GM08714 (cell line): ENCODE measurements at regions not wholly inside any gene's neighbourhood (a gene's known extent, or its start where the extent isn't known, plus 50 kb on each side); places are given as distances from the start of the nearest gene placed in this dataset.
"Not testable (repeated sequence)": the region's sequence is repeated elsewhere in the genome, so short reads cannot be mapped to it uniquely, and the experiment has no call there.

ENCODE experiments used
- H3K4me3 ChIP-seq: fragments of 200-500 bp; sonication (Bioruptor generic); 2 replicates; pipeline ENCODE4 v1.5.1; 2014; ENCODE audit warnings: mild to moderate bottlenecking, low read length, inconsistent platforms
- ZNF274 ChIP-seq: IDR thresholded peaks from 2 replicates; pipeline ENCODE4 v1.6.1; 2012; ENCODE audit warnings: mild to moderate bottlenecking, low read depth, low read length

DNA sequence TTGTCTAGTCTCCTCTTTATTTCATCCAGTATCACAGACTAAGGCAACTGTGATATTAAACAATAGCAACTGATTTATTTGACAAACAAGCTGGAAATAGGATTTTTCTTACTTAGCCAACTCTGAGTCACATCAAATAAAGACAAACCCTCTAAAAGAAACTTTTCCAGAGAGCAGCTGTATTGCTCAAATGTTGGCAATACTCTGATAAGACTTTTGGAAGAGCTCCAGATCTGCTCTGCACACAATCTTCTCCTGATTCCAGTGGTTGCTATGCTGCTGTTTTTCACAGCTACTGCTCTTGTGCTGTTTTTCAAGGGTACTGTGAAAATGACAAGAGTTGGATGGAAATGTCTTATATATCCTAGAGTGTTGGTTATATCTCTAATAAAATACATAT, 1479.2 kb downstream of the SLITRK5 start:
- TF ChIP-seq ZNF274 = no peak
- no peak overlapping the region for H3K4me3 ChIP-seq

DNA sequence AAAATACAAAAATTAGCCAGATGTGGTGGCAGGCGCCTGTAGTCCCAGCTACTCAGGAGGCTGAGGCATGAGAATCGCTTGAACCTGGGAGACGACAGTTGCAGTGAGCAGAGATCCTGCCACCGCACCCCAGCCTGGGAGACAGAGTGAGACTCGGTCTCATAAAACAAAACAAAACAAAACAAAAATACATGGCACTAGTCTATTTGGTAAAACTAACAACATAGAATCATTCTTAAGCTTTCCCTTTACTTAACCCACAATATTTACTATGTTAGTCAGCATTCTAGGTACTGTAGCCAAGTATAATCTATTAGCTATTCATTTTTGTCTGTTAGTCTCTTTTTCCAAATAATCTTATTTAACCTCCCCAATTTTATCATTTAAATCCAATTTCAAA, 1482.8 kb downstream of the SLITRK5 start:
- no peak overlapping the region for H3K4me3 ChIP-seq
- TF ChIP-seq ZNF274 = no peak

DNA sequence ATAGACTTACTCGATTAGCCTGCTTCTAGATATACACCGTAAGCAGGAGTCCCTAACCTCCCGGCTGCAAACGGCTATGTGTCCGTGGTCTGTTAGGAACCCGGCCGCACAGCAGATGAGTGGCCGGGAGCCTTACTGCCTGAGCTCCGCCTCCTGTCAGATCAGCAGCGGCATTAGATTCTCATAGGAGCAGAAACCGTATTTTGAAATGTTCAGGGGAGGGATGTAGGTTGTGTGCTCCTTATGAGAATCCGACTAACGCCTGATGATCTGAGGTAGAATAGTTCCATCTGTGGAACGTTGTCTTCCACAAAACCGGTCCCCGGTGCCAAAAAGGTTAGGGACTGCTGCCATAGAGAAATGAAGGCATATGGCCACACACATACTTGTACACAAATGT, 1491.9 kb downstream of the SLITRK5 start:
- H3K4me3 ChIP-seq = no peak overlapping the region
- TF ChIP-seq ZNF274 = no peak

GRCh38 chr13:89165685-89166084, 1494.5 kb downstream of the SLITRK5 start:
- H3K4me3 ChIP-seq = no peak overlapping the region
- TF ChIP-seq ZNF274 = no peak

DNA sequence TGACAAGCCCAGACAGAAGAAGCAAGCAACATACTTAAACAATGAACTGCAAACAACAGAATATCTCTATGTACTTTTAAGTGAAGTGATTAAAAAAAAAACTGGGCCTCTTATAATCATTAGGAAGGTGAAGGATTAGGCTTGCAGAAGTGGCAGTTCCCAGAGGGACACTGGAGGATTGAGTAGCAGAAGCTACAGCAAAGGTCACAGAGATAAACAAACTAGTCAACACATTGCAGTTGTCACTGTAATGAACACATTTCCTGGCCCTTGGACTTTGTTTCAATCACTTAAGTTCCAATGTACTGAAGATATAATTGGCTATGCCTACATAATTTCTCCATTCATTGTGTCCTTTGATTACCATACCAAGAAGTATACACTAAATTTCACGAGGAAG, 1498.8 kb downstream of the SLITRK5 start:
- H3K4me3 ChIP-seq = no peak overlapping the region
- TF ChIP-seq ZNF274 = no peak

- no peak overlapping the region for H3K4me3 ChIP-seq
- no peak for TF ChIP-seq ZNF274
These were observed 1509.9 kb downstream of the SLITRK5 start for GRCh38 chr13:89181041-89181440.

DNA sequence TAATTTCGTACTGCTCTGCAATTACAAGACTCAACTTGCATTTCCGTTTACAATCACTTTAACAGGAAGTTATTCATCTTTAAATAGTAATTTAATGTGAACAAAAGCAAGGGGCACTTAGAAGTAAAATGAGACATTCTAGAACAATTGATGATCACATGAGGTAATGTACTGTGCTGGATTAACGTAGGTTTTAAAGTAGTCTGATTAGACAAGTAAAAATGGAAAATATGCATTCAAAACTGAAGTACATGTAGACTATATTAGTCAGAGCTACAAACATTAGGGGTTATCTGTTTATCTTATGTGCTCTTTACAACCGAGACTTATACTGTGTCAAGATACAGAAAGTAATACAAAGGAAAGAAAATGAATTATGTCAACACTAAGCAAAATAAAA, 1528.0 kb downstream of the SLITRK5 start:
- TF ChIP-seq ZNF274 = no peak
- H3K4me3 ChIP-seq = no peak overlapping the region

GRCh38 chr13:89204435-89204834, 1533.3 kb downstream of the SLITRK5 start:
- no peak for TF ChIP-seq ZNF274
- H3K4me3 ChIP-seq = no peak overlapping the region

- no peak overlapping the region for H3K4me3 ChIP-seq
- no peak for TF ChIP-seq ZNF274
These were observed 1534.8 kb downstream of the SLITRK5 start for GRCh38 chr13:89205856-89206520.

DNA sequence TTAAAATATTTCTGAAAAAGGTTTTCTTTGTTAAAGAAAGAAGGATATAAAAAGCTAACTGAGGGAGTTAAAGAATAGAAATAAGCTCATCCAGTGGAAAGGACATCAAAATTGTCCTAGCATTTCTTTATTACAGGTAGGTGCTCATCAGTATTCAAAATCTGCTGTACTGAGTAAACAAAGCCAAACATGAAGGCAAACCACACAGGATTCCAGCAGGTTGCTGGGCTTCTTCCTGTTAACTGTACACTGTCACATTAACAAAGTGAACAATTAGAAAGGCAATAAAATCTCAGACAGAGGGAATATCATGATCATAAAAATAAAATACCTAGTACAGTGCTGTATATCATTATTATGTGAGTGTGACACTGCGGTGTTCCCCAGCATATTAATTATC, 1541.0 kb downstream of the SLITRK5 start:
- TF ChIP-seq ZNF274 = no peak
- H3K4me3 ChIP-seq = no peak overlapping the region

- H3K4me3 ChIP-seq = no peak overlapping the region
- no peak for TF ChIP-seq ZNF274
These were observed 1543.0 kb downstream of the SLITRK5 start for GRCh38 chr13:89214185-89214584.

DNA sequence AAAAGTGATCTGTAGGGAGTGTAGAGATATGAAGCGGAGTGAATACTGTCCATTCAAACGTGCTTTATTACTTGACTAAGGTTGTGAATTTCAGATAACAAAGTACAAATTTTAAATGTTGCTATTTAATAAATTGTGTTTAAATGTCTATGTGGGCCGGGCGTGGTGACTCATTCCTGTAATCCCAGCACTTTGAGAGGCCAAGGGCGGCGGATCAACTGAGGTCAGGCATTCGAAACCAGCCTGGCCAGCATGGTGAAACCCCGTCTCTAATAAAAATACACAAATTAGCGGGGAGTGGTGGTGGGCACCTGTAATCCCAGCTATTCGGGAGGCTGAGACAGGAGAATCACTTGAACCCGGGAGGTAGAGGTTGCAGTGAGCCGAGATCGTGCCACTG, 1544.1 kb downstream of the SLITRK5 start:
- H3K4me3 ChIP-seq = not testable (repeated sequence)

- no peak for TF ChIP-seq ZNF274
These were observed 1546.6 kb downstream of the SLITRK5 start for GRCh38 chr13:89217813-89218212.

DNA sequence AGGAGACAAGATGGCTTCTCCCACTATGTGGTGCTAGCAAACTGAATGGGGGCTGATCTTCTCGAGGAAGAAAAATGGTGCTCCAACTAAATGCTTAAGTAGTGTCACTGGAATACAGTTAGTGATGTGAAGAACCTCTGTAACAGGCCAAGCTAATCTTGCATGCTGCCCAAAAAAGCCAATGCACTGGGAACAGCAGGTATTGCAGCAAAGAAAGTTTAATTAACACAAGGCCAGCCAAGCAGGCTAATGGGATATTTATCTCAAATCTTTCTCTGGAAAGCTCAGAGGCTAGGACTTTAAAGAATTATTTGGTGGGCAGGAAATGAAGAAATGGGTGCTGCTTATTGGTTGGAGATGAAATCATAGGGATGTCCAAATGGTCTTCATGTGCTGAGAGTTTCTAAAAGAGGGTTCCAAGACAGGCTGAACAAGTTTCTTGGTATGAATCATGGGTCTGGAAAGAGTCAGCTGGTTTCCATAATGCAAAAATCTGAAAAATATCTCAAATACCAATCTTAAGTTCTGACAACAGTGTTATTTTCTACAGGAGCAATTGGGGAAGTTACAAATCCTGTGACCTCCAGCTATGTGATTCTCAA, 1550.5 kb downstream of the SLITRK5 start:
- no peak for TF ChIP-seq ZNF274
- H3K4me3 ChIP-seq = no peak overlapping the region

More at GRCh38 chr13:89217813-89218212, 1546.6 kb downstream of the SLITRK5 start:
- no peak overlapping the region for H3K4me3 ChIP-seq

GRCh38 chr13:89227356-89227755, 1556.2 kb downstream of the SLITRK5 start:
- no peak for TF ChIP-seq ZNF274
- H3K4me3 ChIP-seq = no peak overlapping the region

DNA sequence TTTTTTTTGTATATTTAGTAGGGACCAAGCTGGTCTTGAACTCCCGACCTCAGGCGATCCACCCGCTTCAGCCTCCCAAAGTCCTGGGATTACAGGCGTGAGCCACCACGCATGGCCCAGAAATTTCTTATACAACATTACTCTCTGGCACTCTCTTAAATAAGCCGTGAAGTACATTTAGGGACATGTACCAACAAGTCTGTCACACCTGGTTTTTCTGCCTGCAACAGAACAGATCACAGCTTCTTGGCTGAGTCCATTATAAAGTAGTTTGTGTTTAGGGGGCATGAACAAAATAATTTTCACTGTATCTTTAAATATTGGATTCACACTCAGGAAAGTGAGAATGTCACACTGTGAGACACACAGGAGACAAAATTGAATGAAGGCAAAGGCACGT, 1567.3 kb downstream of the SLITRK5 start:
- no peak overlapping the region for H3K4me3 ChIP-seq
- TF ChIP-seq ZNF274 = no peak
